Astrocyte of the spinal cord (primary cell): ENCODE measurements at regions not wholly inside any gene's neighbourhood (a gene's known extent, or its start where the extent isn't known, plus 50 kb on each side); places are given as distances from the start of the nearest gene placed in this dataset.

Source experiments
- DNase-seq: peaks from one replicate; pipeline ENCODE4 v3.0.0; 2011; ENCODE audit warnings: low read depth, low spot score
- H3K4me3 ChIP-seq: 2 replicates; pipeline ENCODE4 v1.5.1; 2011; ENCODE audit warnings: low read depth, mild to moderate bottlenecking, low read length, moderate library complexity
- CTCF ChIP-seq: IDR thresholded peaks from 2 replicates; pipeline ENCODE4 v1.5.1; 2012; ENCODE audit warnings: low read depth, mild to moderate bottlenecking, low read length, inconsistent platforms
- in situ Hi-C: cut with HindIII; loops from 2 replicates; pipeline ENCODE4 v1.10.0; 2017; ENCODE audit warnings: low sequenced_read_pairs

- no peak for TF ChIP-seq CTCF
- no peak overlapping the region for H3K4me3 ChIP-seq
- DNase-seq: no peak
- in situ Hi-C loops: no loop called here
Measured at GRCh38 chr3:36032180-36033047, 347.9 kb upstream of the STAC start.

- no peak overlapping the region for H3K4me3 ChIP-seq
- in situ Hi-C loops: no loop called here
- TF ChIP-seq CTCF: no peak
Measured at GRCh38 chr3:36058404-36059030, 321.8 kb upstream of the STAC start.

GRCh38 chr3:36060950-36061349 lies 319.4 kb upstream of the STAC start:
- in situ Hi-C loops: no loop called here
- no peak for DNase-seq
- H3K4me3 ChIP-seq: no peak overlapping the region
- TF ChIP-seq CTCF: no peak

More at GRCh38 chr3:36058404-36059030, 321.8 kb upstream of the STAC start:
- no peak for DNase-seq

- TF ChIP-seq CTCF: no peak
- in situ Hi-C loops: no loop called here
- no peak for DNase-seq
Measured at GRCh38 chr3:36063992-36064391, 316.3 kb upstream of the STAC start.

GRCh38 chr3:36065321-36065720 lies 315.0 kb upstream of the STAC start:
- no peak overlapping the region for H3K4me3 ChIP-seq
- no peak for DNase-seq
- TF ChIP-seq CTCF: no peak
- in situ Hi-C loops: no loop called here

More at GRCh38 chr3:36063992-36064391, 316.3 kb upstream of the STAC start:
- no peak overlapping the region for H3K4me3 ChIP-seq

GRCh38 chr3:36075491-36075890 lies 304.8 kb upstream of the STAC start:
- no peak for TF ChIP-seq CTCF
- no peak overlapping the region for H3K4me3 ChIP-seq
- in situ Hi-C loops: no loop called here
- peak; percentile 13 for DNase-seq
